ENCODE measurements at regions not wholly inside any gene's neighbourhood (a gene's known extent, or its start where the extent isn't known, plus 50 kb on each side); places are given as distances from the start of the nearest gene placed in this dataset.

GRCh38 chr15:31483986-31484951 lies 157.6 kb downstream of the KLF13 start:
- Histone ChIP-seq H4K20me1 (replicated peaks; ENCODE audit: control insufficient read depth, extremely low read depth, insufficient read depth, low read length) (no peaks in the 10 kb centered on the region), H3K79me2 (ENCODE audit: control insufficient read depth, insufficient read depth, low read length) (no peaks in the 10 kb centered on the region), H3K27ac (ENCODE audit: insufficient read depth, low read depth, low read length) (no peak overlapping the region), H3K27me3 (ENCODE audit: control insufficient read depth in 2 of 2, insufficient read depth in 2 of 2, low read length in 2 of 2) (peaks cover 26 to 37% of the 10 kb centered on the region in 2 experiments), H2AFZ (ENCODE audit: low read depth, low read length) (no peak overlapping the region), H3K9me3 (replicated peaks; ENCODE audit: control insufficient read depth, insufficient read depth, low read length) (no peaks in the 10 kb centered on the region), H3K36me3 (ENCODE audit: control insufficient read depth in 2 of 2, extremely low read depth in 1 of 2, insufficient read depth in 2 of 2, low read length in 2 of 2) (no peaks in the 10 kb centered on the region), H3K9me1 (replicated peaks; ENCODE audit: control insufficient read depth, extremely low read depth, insufficient read depth, low read length) (no peaks in the 10 kb centered on the region), H3K4me2 (ENCODE audit: insufficient read depth, low read length) (no peak overlapping the region), H3K9ac (replicated peaks; ENCODE audit: extremely low read depth, insufficient read depth, low read length) (no peak overlapping the region), H3K4me3 (replicated peaks in 1 of 3; ENCODE audit: insufficient read depth in 1 of 3, low read depth in 1 of 3, low read length in 3 of 3) (no peak overlapping the region), H3K4me1 (ENCODE audit: control insufficient read depth, extremely low read depth, insufficient read depth, low read length) (peaks cover 5% of the 10 kb centered on the region)
- no peak for FAIRE-seq
- TF ChIP-seq FOS (IDR thresholded peaks at IDR 0.05; ENCODE audit: borderline replicate concordance, insufficient read depth, low read length) (no peak), JUN (IDR thresholded peaks at IDR 0.05; ENCODE audit: borderline replicate concordance, insufficient read depth, insufficient read length, low read depth) (no peak), CTCF (IDR thresholded peaks at IDR 0.05; ENCODE audit: extremely low read depth in 1 of 2, insufficient read depth in 1 of 2, low read depth in 1 of 2, low read length in 2 of 2) (no peak), EZH2 (IDR thresholded peaks at IDR 0.05; ENCODE audit: borderline replicate concordance, low read depth, low read length, severe bottlenecking) (no peak), GATA2 (IDR thresholded peaks at IDR 0.05; ENCODE audit: insufficient read depth, insufficient read length, low read depth, low read length) (no peak)
- POLR2A ChIA-PET = no interaction called here
- no TSS peak for BruUV-seq (replicated peaks)
- intact Hi-C loops (cut with micrococcal nuclease) = no loop called here
- no peak for DNase-seq (ENCODE audit: low read depth, low spot score)
- CTCF ChIA-PET = interaction anchor here (1.3 to 1.4 kb wide), 2 partner anchors 49 to 284 kb away, joined by 3 to 4 read pairs; no protein-coding TSS in a partner anchor
- dilution Hi-C loops (cut with MboI; ENCODE audit: extremely low pct_ligation_motif_present, low sequenced_read_pairs) = loop anchor here (25.0 kb wide), 1 partner anchor 272 kb away; no protein-coding TSS in a partner anchor

All from endothelial cell of umbilical vein (primary cell).